ENCODE measurements at regions not wholly inside any gene's neighbourhood (a gene's known extent, or its start where the extent isn't known, plus 50 kb on each side); places are given as distances from the start of the nearest gene placed in this dataset.

DNA sequence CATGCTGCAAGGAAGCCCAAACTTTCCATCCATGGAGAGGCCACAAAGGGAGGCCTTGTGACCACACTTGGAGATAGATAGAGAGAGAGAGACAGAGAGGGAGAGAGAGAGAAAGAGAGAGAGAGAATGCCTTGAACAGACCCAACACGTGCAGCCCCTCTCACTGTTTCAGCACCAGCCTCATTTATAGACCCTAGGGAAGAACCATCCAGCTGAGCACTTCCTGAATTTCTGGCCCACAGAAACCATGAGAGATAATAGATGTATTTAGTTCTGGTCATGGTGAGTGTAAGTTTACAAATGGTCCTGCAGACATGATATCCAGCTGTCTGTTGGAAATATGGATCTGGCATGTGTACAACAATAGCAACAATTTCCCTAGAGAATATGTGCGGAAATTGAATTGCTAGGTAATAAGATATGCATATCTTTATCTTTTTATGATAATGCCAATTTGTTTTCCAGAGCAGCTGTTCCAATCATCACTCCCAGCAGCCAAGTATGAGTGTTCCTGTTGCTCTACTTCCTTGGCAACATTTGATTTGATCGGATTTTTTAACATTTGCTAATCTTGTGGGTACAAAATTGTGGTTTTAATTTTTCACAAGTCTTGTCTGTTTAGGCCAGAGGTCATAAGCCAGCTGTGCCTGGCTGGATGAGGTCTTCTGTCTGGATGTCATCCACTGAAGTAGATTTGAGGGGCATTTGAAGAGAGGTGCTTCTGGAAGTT, 217.3 kb upstream of the IL12B start:
- Mint-ChIP-seq H3K4me1 (ENCODE audit: low read depth) (no peaks in the 10 kb centered on the region), H3K4me3 (ENCODE audit: low read depth) (no peak overlapping the region), H3K9me3 (ENCODE audit: low read depth) (peaks cover 10% of the 10 kb centered on the region), H3K27ac (no peak overlapping the region), H3K36me3 (ENCODE audit: insufficient read depth) (no peaks in the 10 kb centered on the region), H3K27me3 (no peaks in the 10 kb centered on the region)
- TF ChIP-seq, protein P1, sequence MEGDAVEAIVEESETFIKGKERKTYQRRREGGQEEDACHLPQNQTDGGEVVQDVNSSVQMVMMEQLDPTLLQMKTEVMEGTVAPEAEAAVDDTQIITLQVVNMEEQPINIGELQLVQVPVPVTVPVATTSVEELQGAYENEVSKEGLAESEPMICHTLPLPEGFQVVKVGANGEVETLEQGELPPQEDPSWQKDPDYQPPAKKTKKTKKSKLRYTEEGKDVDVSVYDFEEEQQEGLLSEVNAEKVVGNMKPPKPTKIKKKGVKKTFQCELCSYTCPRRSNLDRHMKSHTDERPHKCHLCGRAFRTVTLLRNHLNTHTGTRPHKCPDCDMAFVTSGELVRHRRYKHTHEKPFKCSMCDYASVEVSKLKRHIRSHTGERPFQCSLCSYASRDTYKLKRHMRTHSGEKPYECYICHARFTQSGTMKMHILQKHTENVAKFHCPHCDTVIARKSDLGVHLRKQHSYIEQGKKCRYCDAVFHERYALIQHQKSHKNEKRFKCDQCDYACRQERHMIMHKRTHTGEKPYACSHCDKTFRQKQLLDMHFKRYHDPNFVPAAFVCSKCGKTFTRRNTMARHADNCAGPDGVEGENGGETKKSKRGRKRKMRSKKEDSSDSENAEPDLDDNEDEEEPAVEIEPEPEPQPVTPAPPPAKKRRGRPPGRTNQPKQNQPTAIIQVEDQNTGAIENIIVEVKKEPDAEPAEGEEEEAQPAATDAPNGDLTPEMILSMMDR (IDR thresholded peaks at IDR 0.05; ENCODE audit: unreplicated experiment): no peak
- no peak for DNase-seq (ENCODE audit: low spot score, unreplicated experiment)

DNA sequence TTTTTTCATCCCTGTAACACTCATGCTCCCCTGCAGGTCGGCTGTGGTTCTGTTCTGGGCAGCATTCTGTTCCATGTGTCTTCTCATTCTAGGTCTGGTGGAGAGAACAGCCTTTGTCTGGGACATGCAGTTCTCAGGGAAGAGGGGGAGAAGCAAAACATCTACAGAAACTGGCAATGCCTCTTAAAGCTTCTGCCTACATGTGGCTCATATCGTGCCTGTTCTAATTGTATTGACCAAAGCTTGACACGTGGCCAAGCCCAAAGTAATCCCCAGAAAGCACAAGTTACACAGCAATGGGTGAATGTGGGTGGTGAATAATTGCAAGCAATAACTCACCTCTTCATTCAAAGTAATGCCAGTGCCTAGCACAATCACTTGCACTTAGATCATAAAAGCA, 218.2 kb upstream of the IL12B start:
- Mint-ChIP-seq H3K9me3 (ENCODE audit: low read depth) (peaks cover 10% of the 10 kb centered on the region), H3K4me3 (ENCODE audit: low read depth) (no peak overlapping the region), H3K36me3 (ENCODE audit: insufficient read depth) (no peaks in the 10 kb centered on the region), H3K4me1 (ENCODE audit: low read depth) (no peaks in the 10 kb centered on the region), H3K27ac (no peak overlapping the region), H3K27me3 (no peaks in the 10 kb centered on the region)
- TF ChIP-seq, protein P1 (IDR thresholded peaks at IDR 0.05; ENCODE audit: unreplicated experiment): no peak
- no peak for DNase-seq (ENCODE audit: low spot score, unreplicated experiment)

DNA sequence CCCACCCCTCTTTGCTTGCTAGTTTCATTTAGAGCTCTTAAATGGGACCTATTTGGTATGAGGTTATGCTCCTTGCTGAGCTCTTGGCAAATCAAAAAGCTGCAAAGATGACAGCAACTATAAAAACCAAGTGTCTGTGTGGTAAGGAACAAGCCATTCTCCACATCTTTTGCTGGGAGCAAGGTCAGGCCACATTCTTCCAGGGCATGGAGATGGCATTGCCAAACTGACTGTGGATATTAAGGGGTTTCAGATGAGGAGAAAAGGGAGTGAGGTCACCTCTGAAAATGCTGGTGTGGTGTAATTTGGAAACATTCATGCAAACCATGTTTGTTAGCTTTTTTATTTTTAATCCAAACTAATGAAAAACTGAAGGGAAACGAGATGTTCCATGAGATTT, 218.8 kb upstream of the IL12B start:
- Mint-ChIP-seq H3K27me3 (no peaks in the 10 kb centered on the region), H3K4me3 (ENCODE audit: low read depth) (no peak overlapping the region), H3K27ac (no peak overlapping the region), H3K36me3 (ENCODE audit: insufficient read depth) (no peaks in the 10 kb centered on the region), H3K9me3 (ENCODE audit: low read depth) (peaks cover 10% of the 10 kb centered on the region), H3K4me1 (ENCODE audit: low read depth) (no peaks in the 10 kb centered on the region)
- no peak for DNase-seq (ENCODE audit: low spot score, unreplicated experiment)
- TF ChIP-seq, protein P1 (IDR thresholded peaks at IDR 0.05; ENCODE audit: unreplicated experiment): no peak

DNA sequence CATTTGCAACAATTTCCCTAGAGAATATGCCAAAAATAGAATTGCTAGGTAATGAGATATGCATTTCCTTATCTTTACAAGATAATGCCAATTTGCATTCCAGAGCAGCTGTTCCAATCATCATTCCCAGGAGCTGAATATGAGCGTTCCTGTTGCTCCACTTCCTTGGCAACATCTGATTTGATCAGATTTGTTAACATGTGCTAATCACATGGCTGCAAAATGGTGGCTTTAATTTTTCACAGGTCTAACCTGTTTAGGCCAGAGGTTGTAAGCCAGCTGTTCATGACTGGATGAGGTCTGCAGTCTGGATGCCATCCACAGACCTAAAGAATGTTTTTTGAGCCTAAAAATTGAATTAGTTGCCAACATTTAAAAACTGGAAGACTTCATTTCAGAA, 220.7 kb upstream of the IL12B start:
- H3K4me3 Mint-ChIP-seq (ENCODE audit: low read depth): no peak overlapping the region
- no peaks in the 10 kb centered on the region for H3K27me3 Mint-ChIP-seq
- TF ChIP-seq, protein P1 (IDR thresholded peaks at IDR 0.05; ENCODE audit: unreplicated experiment): no peak
- H3K27ac Mint-ChIP-seq: no peak overlapping the region
- DNase-seq (ENCODE audit: low spot score, unreplicated experiment): no peak
- H3K36me3 Mint-ChIP-seq (ENCODE audit: insufficient read depth): no peaks in the 10 kb centered on the region
- H3K9me3 Mint-ChIP-seq (ENCODE audit: low read depth): peaks cover 10% of the 10 kb centered on the region
- no peaks in the 10 kb centered on the region for H3K4me1 Mint-ChIP-seq (ENCODE audit: low read depth)

DNA sequence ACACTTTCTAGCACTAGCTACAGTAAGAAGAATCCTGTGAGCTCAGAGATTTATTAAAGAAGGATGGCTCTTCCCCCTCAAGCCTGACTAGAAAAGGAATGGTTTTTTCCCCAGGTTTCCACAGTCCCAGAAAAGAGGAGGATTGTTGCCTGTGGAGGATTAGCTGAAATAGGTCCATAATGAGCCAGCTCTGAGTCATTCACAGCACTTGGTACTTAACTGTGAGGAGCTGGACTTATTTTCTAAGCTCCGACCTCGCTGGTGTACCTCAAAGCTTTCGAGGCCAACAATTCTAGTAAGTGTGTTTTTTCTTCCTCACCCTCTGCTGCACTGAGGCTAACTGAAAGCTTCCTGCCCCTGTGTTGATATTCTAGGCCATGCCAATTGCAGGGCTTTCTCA, 222.5 kb upstream of the IL12B start:
- Mint-ChIP-seq H3K27me3 (no peaks in the 10 kb centered on the region), H3K4me1 (ENCODE audit: low read depth) (no peaks in the 10 kb centered on the region), H3K36me3 (ENCODE audit: insufficient read depth) (no peaks in the 10 kb centered on the region), H3K4me3 (ENCODE audit: low read depth) (no peak overlapping the region), H3K9me3 (ENCODE audit: low read depth) (peaks cover 4% of the 10 kb centered on the region), H3K27ac (no peak overlapping the region)
- DNase-seq (ENCODE audit: low spot score, unreplicated experiment): no peak
- TF ChIP-seq, protein P1 (IDR thresholded peaks at IDR 0.05; ENCODE audit: unreplicated experiment): no peak
